ENCODE measurements at regions not wholly inside any gene's neighbourhood (a gene's known extent, or its start where the extent isn't known, plus 50 kb on each side); places are given as distances from the start of the nearest gene placed in this dataset.

DNA sequence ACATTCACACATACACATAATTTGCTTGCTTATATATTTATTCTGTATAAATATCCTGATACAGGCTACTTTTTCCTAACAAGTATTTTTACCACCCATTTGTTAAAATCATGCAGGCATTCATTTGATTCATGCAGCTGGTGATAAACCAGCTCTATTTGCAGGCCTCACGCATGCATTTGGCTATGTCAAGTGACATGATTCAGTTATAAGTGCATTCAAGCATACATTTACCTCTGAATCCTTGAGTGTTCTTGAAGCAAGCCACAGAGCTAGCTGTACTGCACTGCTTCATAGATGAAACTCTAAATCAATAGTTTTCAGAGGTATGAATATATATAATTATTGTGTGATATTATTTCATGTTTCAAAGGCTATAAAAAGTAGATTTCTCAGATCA is 544.0 kb upstream of the AGA start:
- TF ChIP-seq, protein P1, sequence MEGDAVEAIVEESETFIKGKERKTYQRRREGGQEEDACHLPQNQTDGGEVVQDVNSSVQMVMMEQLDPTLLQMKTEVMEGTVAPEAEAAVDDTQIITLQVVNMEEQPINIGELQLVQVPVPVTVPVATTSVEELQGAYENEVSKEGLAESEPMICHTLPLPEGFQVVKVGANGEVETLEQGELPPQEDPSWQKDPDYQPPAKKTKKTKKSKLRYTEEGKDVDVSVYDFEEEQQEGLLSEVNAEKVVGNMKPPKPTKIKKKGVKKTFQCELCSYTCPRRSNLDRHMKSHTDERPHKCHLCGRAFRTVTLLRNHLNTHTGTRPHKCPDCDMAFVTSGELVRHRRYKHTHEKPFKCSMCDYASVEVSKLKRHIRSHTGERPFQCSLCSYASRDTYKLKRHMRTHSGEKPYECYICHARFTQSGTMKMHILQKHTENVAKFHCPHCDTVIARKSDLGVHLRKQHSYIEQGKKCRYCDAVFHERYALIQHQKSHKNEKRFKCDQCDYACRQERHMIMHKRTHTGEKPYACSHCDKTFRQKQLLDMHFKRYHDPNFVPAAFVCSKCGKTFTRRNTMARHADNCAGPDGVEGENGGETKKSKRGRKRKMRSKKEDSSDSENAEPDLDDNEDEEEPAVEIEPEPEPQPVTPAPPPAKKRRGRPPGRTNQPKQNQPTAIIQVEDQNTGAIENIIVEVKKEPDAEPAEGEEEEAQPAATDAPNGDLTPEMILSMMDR (IDR thresholded peaks at IDR 0.05; ENCODE audit: insufficient read depth, low read depth, low read length): no peak
- TF ChIP-seq EZH2 (IDR thresholded peaks at IDR 0.05; ENCODE audit: insufficient read depth, low read length): no peak
